NCI-H2171 (cell line): ENCODE measurements at regions not wholly inside any gene's neighbourhood (a gene's known extent, or its start where the extent isn't known, plus 50 kb on each side); places are given as distances from the start of the nearest gene placed in this dataset.

Experiments
- DNase-seq: peaks from one replicate; lab custom pipeline; 2025; lab: John Stamatoyannopoulos, UW

- no peak for DNase-seq
Measured at GRCh38 chr16:5903153-5903552, 805.6 kb upstream of the EEF2KMT start.

DNA sequence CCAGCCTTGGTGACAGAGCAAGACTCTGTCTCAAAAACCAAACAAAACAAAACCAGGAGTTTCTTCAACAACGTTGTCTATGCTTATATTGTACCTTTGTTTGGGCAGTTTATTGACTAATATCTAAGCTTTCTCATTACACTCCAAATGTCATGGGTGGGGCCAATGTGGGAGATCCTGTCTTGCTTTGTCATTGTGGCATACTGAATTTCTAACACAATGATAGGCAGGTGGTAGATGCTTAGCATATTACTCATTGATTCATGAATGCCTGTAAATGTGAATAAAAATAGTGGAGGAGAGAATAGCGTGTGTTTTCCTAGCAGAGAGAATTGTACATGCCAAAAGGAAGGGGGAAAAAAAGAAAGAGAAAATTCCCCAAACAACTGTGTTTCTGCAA, 802.5 kb upstream of the EEF2KMT start:
- no peak for DNase-seq

GRCh38 chr16:5895976-5896375, 798.4 kb upstream of the EEF2KMT start:
- no peak for DNase-seq

DNA sequence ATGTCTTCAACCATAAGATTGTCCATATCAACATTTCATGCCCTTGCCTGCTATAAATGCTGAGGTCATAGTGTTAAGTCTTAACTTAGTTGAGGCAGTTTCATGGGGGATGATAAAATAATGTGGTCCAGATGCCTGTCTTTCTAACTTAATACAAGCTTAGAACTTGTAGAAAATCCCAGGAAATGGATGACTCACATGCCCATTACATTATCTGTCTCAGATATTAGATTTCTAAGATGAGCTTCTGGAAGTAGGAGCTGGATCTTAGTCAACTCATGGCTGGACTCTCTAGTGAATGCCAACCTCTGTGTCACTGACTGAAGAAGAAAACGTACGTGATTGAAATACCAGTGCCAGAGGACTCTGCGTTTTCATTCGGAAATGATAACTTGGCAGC, 797.5 kb upstream of the EEF2KMT start:
- no peak for DNase-seq

DNA sequence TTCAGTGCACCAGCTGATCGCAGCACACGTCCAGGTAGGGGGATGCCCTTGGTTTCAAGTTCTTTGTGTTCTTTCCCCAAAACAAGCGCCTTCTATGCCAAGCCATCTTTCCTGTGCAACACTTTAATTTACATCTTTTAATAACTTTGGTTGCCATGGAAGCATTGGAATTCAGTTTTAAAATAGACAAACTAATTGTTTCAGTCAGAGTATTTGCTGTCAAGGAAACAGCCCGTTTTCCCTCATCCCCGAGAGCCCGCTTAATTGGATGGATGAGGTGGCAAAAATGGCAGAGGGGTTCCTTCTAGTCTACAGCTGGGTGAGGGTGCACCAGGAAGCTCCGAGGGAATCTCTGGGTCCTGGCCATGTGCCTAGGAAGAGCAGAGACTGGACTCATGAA, 793.7 kb upstream of the EEF2KMT start:
- no peak for DNase-seq

GRCh38 chr16:5885521-5885920, 787.9 kb upstream of the EEF2KMT start:
- no peak for DNase-seq

- no peak for DNase-seq
Measured at GRCh38 chr16:5884996-5885395, 787.4 kb upstream of the EEF2KMT start.

DNA sequence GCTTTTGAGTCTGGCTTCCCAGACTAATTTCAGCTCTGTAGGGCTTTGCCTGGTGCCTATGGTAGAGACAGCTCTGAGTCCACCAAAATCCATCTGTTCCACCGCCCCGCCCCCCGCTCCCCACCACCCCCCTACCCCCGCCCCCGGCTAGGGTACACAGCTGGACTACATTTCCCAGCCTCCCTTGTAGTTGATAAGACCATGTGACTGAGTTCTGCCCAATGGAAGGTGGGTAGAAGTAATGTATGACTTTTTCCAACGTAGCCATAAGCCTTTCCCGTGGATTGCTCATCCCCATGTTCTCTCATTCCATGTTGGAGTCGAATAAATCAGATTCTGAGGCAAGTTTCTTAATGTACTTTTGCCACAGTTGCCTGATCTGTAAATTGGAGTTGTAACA, 786.7 kb upstream of the EEF2KMT start:
- DNase-seq, result no peak

- no peak for DNase-seq
Measured at GRCh38 chr16:5882087-5882640, 784.6 kb upstream of the EEF2KMT start.

DNA sequence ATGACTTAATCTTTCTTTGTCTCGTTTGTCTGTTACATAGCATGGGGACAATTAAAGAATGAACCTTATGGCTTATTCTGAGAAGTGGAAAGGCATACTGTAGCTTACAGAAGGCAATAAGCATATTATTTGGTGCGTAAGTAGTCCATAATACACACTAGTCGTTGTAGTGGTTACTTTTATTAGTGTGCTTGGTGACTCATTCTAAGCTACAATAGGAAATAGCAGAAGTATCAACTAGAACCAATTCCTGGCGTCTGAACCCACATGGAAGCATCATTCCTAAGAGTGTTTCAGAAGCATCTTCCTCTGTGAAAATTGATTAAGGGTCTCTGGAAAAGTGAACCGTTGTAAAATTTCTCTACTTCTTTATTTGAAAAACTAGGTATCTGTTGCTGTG, 777.8 kb upstream of the EEF2KMT start:
- no peak for DNase-seq

DNA sequence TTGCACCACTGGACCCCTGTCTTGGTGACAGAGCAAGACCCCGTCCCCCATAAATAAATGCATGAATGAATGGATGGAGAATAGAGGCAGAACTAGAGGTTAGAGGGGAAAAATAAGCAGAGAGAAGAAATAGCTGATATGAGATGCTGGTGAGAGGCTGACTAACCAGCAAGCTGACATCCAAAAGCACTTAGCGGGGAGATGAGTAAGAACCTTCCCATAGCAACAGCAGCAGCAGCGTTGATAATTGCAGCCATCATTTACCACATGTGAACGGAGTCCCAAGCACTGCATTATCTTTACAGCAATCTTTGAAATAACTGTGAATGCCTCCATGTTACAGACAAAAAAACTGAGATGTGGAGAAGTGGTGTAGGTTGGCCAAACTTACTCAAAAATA, 777.3 kb upstream of the EEF2KMT start:
- DNase-seq, result no peak

GRCh38 chr16:5873221-5873620, 775.6 kb upstream of the EEF2KMT start:
- no peak for DNase-seq

DNA sequence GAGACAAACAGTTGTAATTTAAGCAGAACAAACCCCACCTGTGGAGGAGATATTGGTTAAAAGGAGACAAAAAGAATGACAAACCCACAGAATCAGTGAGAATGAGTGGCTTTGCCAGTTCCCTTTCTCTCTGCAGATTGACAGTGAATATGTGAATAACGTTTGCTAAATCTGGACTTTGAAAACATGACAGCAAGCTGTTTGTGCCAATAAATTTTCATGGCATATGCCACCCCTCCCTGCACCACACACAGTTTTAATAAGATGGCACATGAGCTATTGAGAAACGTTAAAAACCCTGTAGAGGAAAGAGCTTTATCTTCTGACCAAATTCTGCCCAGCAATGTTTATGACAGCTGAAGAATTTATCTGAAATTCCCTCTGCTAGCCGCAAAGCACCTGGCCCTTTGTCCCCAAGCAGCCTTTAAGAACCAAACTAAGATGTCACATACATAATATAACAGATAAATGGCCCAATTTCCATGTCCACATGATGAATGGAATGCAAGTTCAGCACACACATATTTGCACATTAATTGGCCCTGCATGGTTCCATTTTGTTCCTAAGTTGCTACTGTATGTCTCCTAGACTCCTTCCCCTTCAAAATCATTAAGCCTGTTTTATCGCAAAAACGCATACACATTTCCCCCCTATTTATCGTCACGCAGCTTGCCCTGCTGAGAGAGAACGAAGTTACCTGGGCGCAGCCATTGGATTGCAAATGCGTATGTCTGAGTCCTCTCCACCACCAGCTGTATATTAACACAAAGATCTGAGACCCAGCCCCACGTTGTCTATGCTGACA, 773.5 kb upstream of the EEF2KMT start:
- no peak for DNase-seq

DNA sequence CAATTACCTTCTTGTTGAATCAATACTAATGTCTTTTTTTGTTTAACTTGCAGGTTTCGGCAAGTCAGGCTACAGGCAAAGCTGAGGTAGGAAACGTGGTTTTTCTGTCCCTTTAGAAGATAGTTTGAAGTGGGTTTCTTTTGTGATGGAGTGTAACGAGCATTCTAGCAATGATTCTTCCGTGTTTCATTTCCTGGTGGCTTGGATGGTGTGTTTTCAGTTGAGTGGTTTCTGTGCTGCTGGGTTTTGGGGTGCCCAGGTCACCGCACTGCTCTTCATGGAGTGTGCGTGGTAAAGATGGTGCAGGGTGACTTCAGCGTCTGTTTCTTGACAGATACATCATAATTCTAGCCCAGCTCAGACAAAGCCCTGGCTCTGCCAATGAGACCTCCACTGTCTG, 769.7 kb upstream of the EEF2KMT start:
- no peak for DNase-seq

DNA sequence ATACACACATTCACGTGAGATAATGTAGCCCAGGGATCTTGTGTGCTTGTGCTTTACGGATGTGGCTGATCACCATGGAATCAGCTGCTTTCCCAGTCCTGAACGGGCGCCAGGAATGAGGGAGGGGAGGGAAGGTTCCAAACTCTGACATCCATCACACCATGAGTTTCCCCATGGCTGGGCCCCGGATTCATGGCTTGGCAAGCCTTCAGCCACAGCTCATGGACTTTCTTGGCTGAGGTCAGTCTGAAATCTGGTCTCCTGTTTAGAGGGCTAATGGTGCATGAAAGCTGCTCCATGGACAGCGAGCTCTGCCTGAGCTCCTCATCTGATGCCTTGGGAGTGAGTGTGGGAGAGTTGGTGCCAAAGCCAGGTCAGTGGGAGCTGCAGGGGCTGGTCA, 767.6 kb upstream of the EEF2KMT start:
- DNase-seq, result no peak

DNA sequence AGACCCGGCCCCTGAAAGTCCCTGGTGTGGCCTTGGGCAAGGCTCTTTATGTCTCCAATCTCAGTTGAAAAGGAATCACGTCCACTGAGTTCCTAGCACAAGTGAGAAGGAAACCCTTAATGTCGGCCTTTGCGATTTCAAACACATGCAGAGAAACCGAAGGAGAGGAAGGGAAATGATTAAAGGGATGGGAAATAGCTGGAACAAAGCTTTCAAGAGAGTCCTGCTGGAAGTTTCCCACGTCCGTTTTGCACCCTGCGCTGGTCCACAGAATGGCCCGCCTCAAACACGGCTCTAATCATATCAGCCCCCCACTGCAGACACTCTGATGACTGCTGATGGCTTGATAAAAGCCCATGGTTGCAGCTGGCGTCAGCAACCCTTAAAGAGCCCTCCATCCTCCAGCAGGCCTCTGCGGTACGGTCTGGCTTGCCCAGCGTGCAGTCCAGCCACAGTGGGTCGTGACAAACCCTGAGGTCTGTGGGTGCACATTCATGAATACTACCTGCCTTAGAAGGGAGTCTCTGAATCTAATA, 765.5 kb upstream of the EEF2KMT start:
- DNase-seq, result no peak

GRCh38 chr16:5862103-5862840, 764.7 kb upstream of the EEF2KMT start:
- DNase-seq, result no peak

DNA sequence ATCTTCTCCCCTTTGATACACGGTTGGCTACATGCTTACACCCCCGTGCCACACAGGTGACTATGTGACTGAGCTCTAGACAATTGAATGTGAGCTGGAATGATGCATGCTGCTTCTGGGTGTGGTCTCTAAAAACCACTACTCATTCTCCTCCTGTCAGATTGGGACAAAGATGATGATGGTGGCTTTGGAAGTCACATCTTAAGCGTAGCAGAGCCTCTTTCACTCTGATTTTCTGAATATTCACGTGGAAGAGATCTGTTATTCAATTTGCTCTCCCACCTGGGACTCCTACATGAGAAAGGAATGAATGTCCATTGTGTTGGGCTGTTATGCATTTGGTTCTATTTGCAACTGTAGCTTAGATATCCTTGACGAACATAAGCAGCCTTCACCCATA, 763.6 kb upstream of the EEF2KMT start:
- DNase-seq, result no peak

DNA sequence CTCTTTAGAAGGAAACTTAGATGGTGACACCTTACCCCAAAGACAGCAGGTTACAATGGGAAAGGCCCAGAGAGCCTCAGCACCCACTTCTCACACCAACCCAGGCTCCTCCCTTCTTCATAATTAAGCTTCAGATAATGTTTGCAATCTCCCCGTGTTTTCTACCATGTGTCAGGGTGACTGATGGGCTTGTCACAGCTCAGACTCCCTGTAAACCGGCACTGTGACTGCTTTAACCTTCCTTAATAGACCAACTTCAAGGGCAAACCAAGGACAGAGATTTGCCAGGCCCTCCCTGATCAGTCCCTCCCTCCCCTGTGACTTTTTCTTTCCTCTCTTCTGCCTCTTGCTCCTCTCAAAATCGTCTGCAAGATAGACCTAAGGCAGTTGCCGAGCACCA, 760.6 kb upstream of the EEF2KMT start:
- no peak for DNase-seq

GRCh38 chr16:5854027-5854426, 756.4 kb upstream of the EEF2KMT start:
- DNase-seq, result no peak

DNA sequence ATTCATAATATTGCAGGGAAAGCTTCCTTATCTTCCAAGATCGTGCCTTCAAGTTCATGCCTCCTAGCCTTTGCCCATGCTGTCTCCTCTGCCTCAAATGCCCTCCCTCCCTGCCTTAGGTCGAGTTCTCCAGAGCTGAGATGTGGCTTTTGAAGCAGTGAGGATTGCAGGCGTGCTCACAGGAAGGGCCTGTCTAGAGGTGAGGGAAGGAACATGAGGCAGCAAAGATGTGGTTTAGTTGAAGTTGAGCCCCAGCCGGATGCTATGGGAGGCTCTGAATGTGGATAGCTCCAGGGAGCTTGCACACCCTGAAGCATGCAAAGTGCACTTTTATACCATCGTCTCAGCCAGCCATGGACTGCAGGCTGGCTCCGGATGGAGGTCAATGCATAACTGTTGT, 754.6 kb upstream of the EEF2KMT start:
- no peak for DNase-seq

DNA sequence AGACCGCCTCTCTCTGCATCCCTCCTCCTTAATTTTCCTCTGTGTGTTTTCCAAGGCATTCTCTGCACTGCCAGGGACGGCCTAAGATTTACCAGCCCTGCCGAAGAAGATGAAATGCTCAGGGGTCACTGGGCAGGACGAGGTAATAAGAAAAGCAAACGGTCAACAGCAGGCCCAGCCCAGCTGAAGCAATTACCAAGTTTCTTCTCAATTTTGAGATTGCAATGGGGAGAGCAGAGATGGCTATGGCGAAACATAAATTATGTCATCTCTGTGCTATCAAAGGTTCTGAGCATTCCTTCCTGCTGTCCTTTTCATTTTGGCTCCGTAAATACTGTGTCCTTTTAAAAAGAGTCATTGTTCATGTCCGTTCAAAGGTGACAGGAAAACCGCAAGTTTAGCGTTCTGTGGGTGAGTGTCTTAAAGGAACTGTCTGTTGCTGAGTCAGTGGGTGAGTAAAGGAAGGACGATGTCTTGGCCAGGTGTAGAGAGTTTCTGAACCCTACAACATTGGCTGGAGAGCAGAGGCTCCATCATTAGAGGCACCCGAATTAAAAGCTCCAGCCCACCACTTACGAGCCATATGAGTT, 753.9 kb upstream of the EEF2KMT start:
- no peak for DNase-seq
